DMS53 treated with DMSO at 0.1 percent for 48 hours (cell line): ENCODE measurements at regions not wholly inside any gene's neighbourhood (a gene's known extent, or its start where the extent isn't known, plus 50 kb on each side); places are given as distances from the start of the nearest gene placed in this dataset.
"Not testable (repeated sequence)": the region's sequence is repeated elsewhere in the genome, so short reads cannot be mapped to it uniquely, and the experiment has no call there.

Experiments used
- DNase-seq: peaks from one replicate; lab custom pipeline; 2025; ENCODE audit not compliant: unreplicated experiment; lab: John Stamatoyannopoulos, UW

DNA sequence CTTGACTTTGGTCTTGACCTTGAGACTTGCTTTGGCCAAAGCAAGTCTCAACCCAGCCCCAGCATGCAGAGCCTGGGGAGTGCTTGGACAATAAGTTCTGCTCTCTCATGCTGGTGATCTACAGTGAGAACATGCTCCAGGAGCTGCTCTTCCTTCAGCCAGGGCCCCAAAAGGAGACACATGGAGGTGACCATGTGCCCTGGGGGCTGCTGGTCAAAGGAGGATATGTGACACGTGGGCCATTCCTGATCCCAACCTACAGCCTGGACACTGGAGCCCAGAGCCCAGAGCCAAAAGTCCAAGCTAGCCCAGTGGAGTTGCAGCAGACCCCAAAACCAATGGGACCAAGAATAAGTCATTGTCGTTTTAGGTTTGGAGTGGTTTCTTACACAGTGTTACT lies 78.2 kb upstream of the CHST15 start:
- DNase-seq = no peak

DNA sequence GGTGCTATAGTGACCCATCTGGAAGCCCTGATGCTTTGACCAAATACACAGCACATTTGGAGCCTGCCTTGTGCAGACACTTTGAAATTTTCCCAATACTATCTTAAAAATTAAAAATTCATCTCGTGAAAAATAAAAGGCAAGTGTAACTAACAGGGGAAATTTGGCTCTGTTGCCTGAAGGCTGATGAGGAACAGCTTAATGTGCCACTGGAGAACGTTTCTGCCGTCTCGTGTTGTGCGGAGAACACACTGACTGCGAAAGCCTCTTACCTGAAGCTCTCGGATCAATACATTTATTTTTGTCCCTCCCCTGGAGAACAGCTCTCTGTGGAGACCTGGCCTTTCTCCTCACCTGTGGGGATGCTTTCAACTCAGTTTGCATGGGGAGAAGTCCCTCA lies 77.2 kb upstream of the CHST15 start:
- DNase-seq = no peak

DNA sequence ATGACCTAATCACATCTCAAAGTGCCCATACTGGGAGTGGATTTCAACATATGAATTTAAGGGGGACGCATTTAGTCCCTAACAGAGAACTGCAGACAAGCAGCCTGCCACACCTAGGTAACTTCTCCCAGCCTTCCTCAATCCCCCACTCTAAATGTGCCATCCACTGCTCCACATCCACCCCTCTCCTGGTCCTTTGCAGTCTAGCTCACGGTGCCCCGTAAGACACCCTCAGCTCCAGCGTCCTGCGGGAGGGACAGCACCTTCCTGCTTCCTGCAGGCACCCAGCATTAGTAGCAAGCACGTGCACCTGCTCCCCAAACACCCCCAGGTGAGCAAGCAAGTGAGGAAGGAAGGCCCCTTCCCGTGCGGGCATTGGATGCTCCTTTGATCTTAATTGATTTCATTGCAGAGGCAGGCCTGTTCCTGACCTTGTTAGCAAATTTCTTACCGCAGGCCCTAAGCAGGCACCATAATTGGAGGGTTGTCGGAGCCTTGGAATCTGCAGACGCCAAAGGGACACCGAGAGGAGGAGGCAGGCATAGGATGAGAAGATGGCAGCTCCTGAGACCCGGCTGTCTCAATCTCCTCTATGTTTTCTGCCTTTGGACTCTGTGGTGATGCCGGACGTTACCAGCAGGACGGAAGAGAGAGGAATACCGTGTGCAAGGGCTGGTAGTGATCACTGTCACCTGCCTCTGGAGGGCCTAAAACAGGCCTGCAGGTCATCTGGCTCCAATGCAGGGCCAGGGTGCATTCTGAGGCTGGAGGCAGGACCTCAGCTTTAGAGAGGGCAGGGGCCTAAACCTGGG lies 75.8 kb upstream of the CHST15 start:
- DNase-seq = no peak

DNA sequence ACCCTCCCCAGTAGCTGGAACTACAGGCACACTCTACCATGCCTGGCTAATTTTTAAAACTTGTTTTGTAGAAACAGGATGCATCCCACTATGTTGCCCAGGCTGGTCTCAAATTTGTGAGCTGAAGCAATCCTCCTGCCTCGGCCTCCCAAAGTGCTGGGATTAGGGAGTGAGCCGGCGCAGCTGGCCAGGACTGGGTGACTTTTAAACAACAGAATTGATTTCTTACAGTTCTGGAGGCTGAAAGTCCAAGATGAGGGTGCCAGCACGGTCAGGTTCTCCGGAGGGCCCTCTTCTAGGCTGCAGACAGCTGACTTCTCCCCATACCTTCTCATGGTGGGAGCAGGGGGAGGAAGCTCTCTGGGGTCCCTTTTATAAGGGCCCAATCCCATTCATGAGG lies 75.2 kb upstream of the CHST15 start:
- DNase-seq = no peak

DNA sequence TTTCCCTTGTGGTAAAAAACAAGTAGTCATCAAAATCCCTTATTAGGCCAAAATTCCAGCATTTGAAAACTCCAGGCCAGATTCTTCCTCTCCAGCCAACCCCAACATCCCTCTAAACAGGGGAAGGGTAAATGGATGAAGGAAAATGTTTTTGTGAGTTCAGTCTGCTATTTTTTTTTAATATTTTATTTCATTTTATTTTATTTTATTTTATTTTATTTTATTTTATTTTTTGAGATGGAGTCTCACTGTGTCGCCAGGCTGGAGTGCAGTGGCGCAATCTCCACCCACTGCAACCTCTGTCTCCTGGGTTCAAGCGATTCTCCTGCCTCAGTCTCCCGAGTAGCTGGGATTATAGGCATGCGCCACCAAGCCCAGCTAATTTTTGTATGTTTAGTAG lies 74.5 kb upstream of the CHST15 start:
- DNase-seq = not testable (repeated sequence)

DNA sequence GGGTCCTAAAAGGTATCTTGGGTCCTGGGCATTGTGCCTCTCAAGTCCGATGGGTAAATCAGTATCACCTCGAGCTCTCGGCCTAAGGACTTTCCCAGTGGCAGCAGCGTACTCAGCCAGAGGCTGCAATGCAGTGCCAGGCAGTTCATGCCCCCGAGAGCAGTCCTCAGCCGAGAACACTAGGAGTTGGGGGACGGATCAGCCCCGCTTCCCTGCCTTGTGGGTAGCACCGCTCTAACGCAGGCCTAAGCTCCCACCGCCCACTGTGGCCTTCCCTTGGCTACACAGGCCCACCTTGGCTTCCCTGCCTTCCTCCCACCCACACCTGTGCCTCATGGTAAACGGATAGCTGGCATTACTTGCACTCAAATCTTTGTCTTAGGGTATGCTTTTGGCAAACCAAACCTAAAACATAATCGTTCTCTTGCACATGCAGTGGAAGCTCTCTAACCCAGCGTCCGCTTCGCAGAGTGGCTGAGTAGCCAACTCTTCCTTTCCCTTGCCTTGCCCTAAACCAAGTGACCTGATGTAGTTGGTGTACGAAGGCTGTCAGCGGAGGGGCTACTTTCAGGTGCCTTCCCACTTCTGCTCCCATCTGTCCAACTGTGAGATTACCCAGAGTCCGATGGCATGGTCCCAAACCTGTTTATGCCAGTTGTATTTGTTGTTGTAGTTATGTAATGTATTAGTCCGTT lies 73.2 kb upstream of the CHST15 start:
- no peak for DNase-seq

DNA sequence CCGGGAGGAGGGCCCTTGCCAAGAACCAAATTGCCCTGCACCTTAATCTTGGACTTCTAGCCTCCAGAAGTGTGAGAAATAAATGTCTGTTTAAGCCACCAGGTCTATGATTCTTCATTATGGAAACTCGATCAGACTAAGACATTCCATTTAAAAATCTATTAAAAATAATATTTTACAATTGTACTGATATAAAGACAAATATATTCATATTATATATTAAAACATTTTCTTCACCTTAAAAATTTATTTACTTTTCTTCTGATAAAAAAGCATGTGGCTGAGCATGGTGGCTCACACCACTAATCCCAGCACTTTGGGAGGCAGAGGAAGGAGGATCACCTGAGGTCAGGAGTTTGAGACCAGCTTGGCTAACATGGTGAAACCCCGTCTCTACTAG lies 72.4 kb upstream of the CHST15 start:
- no peak for DNase-seq

DNA sequence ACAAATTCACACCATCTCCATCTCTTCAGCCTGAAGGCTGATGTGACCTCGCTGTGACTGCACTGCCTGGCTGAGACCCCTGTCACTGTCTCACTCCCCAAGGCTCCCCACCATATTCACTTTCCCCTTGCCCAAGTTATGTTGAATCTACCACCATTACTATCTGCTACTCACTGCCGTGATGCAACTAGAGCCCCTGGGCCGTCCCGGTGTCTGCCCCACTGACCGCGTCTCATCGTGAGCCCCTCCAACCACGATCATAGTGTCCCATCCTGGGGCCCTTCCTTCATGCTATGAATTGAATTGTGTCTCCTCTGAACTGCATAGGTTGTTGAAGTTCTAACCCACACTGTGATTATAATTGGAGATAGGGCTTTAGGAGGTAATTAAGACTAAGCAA lies 71.9 kb upstream of the CHST15 start:
- no peak for DNase-seq

DNA sequence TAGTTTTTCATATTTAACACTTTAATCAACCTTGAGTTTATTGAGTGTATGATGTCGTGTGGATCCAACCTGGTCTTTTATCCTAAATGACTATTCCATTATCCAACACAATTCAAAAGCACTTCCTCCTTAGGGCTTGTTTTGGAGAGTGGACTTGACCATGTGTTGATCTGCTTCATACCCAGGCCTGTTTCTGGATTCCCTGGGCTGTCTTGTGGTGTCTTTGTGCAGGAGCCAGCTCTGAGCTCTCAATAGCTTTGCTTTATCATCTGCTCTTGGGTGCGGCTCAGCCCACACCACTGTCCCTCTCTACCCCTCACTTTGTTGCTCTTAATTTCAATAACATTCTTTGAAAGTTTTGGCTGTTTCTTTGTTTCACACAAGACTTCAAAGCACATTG lies 70.9 kb upstream of the CHST15 start:
- no peak for DNase-seq

DNA sequence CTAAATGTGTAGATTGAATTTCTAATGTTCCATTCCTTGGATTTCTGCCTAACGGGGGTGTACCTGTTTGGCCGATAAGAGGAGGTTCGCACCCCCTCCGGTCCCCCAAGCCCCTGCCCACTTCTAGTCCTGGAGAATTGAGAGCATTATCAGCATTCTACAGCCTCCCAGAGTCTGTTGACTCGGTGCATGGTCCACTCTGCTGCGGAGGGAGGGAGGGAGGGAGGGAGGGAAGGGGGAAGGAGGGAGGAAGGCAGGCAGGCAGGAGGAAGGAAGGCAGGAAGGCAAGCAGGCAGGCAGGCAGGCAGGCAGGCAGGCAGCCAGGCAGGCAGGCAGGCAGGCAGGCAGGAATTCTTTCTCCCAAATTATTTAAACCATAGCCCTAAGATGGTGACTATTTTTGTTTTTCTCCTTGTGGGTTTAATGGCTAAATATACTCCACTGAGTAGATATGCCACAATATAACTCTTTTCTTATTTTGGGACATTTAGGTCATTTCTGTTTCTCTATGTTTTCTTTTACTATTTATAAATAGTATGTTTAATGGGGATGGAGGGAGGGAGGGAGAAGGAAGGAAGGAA lies 69.5 kb upstream of the CHST15 start:
- no peak for DNase-seq

DNA sequence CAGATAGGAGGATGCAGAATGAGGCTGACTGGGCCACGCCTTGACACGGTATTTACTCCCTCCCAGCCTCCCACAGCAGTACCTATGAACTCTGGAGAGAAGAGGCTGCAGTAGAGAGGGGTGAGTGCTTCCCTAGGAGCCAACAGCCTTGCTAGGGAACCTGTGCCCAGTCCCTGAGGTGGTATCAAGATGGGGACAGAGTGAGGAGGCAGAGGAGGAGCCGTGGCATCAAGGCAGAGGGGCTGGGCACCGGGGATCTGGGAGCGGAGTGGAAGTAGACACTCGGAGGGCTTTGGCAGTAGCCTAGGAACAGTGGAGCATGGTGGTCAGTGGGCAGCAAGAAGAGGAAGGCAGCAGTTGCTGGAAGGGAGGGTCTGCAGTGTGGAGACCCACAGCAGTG lies 68.7 kb upstream of the CHST15 start:
- DNase-seq = no peak

DNA sequence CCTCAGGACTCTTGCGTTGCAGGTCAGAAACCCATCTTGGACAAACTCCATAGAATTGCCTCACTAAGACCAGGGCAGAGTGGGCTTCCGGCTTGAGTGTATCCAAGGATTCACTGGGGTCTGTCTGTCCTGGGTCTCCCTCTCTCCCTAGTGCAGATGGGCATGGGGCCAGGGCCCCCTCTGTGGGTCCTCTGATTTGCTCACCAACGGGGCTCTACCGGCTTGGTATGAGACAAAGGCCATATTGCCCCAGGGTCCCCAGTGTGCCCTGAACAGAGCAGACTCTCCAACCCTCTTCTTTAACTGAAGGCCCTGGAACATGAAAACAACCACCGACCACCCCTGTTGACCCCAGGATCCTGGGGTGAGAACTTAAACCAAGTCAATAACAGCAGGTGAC lies 68.2 kb upstream of the CHST15 start:
- no peak for DNase-seq

DNA sequence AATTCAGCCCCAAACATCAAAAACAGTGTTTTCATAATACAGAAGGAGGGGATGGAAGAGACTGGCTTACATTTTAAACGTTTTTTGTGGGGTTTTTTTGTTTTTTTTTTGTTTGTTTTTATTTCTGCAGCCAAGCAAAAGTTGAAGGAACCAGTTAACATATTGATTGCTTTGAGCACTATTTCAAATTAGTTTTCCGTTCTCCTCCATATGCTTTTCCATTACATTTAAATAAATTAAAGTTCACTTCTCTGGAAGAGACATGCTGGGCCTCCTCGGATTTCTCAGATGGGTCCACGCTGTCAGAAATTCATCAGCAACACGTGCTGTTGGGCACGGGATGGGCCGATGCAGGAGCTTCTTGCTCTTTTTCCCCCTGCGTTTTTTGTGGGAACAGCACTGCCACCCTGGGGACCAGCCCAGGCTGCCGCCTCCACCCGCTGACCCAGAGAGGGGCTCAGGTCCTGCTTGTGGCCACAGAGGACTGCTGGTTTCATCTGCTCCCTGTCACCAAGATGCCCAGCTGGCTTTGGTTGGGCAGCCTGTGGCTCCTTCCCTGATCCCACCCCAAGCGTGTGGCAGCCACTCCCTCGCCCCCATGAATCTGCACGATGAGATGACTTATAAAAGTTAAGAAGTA lies 67.7 kb upstream of the CHST15 start:
- no peak for DNase-seq

DNA sequence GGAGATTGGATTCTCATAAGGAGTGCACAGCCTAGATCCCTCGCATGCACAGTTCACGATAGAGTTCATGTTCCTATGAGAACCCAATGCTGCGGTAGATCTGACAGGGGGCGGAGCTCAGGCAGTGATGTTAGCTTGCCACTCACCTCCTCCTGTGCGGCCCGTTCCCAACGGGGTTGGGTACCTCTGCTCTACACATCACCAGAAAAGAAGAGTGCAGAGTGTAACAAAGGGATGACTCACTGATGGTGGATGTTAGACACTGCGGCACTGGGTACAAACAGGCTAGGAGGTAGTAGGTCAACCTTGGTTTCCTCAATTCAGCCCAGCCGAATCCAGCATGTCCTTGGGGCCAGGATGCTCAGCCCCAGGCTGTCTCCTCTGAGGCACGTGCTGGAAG lies 66.8 kb upstream of the CHST15 start:
- DNase-seq = no peak

DNA sequence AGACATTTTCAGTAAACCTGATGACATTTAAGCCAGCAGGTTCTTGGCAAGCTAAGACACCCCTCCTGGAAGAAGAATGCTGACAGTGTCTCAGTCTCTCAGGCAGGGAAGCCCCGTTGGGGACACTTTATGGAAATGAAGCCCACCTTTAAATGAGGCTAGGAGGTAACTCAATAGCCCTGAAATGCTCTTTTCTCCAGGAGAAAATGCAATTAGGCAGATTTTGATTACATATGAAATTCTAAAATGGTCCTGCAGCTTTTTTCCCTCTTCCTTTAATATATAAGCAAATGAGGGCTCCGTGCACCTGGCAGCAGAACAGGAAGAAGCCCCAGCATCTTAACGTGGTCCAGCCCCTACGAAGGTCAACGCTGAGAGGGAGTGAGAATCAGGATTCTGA lies 65.8 kb upstream of the CHST15 start:
- no peak for DNase-seq

DNA sequence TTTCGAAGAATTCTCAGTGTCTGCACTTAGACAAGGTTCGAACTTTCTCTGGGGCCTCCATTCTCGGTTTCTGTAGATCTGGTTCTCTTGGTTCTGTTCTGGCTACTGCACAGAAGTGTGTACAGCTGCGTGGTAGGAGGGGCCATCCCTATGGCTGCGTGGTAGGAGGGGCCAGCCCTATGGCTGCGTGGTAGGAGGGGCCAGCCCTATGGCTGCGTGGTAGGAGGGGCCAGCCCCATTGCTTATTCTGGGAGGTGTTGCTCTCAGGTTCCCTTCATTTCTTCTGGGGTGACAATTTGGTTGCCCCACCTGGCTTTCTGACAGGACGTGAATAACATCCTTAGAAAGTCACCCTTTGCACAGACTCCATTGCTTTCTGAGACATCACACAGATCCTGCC lies 65.2 kb upstream of the CHST15 start:
- no peak for DNase-seq

DNA sequence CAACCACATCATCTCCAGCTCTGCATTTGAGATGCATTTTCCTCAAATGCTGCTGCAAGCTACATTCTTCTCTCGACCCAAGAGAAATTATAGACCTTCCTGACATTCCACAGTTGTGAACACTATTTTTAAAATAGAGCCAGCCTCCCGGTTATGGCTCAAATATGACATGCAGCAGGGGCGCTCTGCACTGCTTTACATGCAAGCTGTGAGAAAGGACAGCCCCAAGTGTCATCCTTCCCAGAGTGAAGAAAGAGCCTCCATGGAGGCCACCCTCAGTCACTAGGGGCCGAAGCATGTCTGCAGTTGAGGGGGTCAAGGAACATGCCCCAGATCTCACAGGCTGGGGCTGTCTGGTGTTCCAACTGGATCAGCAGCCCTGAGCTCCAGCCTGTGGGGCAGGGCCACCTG lies 63.9 kb upstream of the CHST15 start:
- DNase-seq = no peak

DNA sequence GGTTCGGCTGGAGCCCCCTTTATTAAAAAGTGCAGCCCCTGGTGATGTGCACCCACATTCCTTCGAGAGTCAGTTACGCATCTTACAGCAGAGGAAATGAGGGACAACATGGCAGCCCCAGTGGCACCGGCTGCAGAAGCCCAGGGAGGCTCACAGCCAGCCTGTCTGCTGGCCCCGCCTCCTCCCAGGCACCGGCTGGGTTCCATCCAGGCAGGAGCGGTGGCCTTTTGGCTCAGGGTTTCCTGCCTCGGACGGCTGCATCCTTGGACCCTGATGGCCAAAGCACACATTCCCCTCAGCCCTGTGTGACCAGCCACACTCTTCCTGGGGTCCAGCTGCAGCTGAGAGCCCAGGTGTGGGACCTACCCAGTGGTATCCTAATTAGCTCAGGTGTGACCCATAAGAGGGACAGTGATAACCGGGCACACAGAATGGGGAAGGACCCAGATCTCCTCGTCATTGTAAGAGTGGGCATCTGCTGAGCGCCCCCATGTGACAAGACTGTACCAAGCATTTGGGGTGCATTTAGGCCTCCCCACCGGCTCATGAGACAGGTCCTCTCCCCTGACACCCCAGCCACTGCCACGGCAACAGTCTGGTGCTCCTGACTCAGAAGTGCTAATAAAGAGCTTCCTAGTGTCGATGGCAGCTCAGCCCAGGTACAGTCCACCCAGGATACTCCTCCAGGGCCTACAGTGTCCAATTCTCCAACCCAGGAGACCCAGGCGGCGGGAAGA lies 63.3 kb upstream of the CHST15 start:
- no peak for DNase-seq

DNA sequence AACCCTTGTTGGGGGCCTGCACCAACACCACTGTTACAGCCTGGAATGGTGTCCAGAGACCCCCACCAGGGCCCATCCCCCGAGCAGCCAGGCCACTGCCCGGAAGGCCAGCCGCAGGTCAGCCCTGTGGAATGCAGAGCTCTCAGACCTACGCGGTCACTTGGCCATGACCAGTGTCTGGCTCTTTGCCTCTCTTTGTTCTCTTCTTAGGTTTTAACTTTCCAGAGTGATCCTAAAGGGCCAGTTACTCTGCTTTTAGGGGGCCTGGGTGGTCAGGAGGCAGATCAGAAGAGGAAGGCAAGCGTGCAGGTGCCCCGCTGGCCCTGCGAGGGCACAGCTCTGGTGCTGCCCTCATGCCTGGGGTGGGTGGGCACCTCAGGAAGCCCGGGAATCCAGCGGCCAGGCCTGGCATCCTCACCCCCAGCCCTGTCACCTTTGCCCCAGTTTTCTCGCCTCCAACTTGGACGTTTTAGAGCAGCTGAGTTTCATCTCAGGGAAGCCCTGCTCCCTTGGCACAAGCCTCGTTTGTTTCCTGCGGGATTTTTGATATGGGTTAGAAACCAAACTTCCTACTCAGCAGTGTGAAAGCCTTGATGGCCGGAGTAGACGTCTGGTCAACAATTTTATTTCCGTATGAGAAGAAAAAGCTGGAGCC lies 62.5 kb upstream of the CHST15 start:
- DNase-seq = no peak

DNA sequence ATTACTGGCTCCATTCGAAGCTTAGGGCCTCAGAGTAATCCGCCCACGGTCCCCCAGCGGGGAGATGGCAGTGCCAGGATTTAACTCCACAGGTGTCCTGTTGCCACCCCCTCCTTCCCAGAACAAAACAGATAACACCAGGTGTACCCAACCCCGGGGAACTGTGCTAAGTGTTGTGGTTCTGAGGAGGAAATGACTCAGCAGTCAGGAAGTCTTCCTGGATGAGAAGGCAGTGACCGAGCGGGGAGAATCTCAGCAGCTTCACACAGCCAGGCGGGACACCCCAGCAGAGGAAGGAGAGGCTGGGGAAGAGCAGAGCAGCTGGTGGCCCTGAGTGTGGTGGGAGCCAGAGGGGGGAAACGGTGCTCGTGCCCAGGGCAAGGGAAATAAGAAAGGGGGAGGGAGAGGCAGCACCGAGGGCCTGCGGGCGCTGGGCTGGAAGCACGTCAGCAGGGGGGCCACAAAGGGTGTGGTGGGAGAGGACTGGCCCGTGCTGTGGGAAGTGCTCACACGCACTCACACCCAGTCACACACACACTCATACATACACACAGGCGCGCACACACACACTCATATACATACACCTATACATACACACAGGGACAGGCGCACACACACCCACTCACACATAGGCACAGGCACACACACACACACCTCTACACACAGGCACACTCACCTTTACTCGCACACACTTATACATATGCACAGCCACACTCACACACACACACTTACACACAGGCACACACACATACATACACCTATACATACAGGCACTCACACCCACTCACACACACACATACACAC lies 59.8 kb upstream of the CHST15 start:
- DNase-seq = peak; percentile 69
